Loucy (cell line): ENCODE measurements at regions not wholly inside any gene's neighbourhood (a gene's known extent, or its start where the extent isn't known, plus 50 kb on each side); places are given as distances from the start of the nearest gene placed in this dataset.

Experiments
- CTCF ChIP-seq: fragments of 200-600 bp; sonication (generic); conservative IDR thresholded peaks from 2 replicates; pipeline ENCODE4 v1.5.1; 2014; ENCODE audit warnings: mild to moderate bottlenecking, antibody characterized with exemption, low read length
- EZH2phosphoT487 ChIP-seq: fragments of 200-600 bp; IDR thresholded peaks from 2 replicates; pipeline ENCODE4 v1.6.1; 2018; ENCODE audit warnings: antibody characterized with exemption, mild to moderate bottlenecking, moderate library complexity, borderline replicate concordance

- TF ChIP-seq EZH2phosphoT487, result no peak
- TF ChIP-seq CTCF, result no peak
Measured at GRCh38 chr13:79621902-79622301, 140.9 kb downstream of the NDFIP2 start.
